Neural progenitor cell (in vitro differentiated cells): ENCODE measurements at regions not wholly inside any gene's neighbourhood (a gene's known extent, or its start where the extent isn't known, plus 50 kb on each side); places are given as distances from the start of the nearest gene placed in this dataset.

ENCODE experiments used
- EZH2 ChIP-seq: fragments of 200-600 bp; sonication (generic); IDR thresholded peaks from 2 replicates; pipeline ENCODE4 v1.6.1; 2017; ENCODE audit warnings: antibody characterized with exemption, mild to moderate bottlenecking, moderate library complexity
- EZH2phosphoT487 ChIP-seq: fragments of 200-600 bp; sonication (generic); IDR thresholded peaks from 2 replicates; pipeline ENCODE4 v1.6.1; 2017; ENCODE audit warnings: antibody characterized with exemption
- TF ChIP-seq, protein P1 (sequence below): fragments of 200-600 bp; sonication (generic); IDR thresholded peaks from 2 replicates; pipeline ENCODE4 v1.5.1; 2017; ENCODE audit warnings: antibody characterized with exemption, mild to moderate bottlenecking

- TF ChIP-seq, protein P1, sequence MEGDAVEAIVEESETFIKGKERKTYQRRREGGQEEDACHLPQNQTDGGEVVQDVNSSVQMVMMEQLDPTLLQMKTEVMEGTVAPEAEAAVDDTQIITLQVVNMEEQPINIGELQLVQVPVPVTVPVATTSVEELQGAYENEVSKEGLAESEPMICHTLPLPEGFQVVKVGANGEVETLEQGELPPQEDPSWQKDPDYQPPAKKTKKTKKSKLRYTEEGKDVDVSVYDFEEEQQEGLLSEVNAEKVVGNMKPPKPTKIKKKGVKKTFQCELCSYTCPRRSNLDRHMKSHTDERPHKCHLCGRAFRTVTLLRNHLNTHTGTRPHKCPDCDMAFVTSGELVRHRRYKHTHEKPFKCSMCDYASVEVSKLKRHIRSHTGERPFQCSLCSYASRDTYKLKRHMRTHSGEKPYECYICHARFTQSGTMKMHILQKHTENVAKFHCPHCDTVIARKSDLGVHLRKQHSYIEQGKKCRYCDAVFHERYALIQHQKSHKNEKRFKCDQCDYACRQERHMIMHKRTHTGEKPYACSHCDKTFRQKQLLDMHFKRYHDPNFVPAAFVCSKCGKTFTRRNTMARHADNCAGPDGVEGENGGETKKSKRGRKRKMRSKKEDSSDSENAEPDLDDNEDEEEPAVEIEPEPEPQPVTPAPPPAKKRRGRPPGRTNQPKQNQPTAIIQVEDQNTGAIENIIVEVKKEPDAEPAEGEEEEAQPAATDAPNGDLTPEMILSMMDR = no peak
- TF ChIP-seq EZH2 = no peak
- no peak for TF ChIP-seq EZH2phosphoT487
Observed at GRCh38 chr2:125867908-125868307, 788.0 kb upstream of the GYPC start.
